SH-SY5Y (cell line): ENCODE measurements at regions not wholly inside any gene's neighbourhood (a gene's known extent, or its start where the extent isn't known, plus 50 kb on each side); places are given as distances from the start of the nearest gene placed in this dataset.

Experiments used
- GATA2 ChIP-seq: IDR thresholded peaks from 2 replicates; pipeline ENCODE4 v1.6.1; 2011; ENCODE audit warnings: mild to moderate bottlenecking, low read depth, low read length
- GATA3 ChIP-seq: IDR thresholded peaks from 2 replicates; pipeline ENCODE4 v1.6.1; 2011; ENCODE audit warnings: low read depth, mild to moderate bottlenecking, low read length, moderate library complexity

- TF ChIP-seq GATA2 (no peak), GATA3 (no peak)
Measured at GRCh38 chr20:39936401-39936800, 752.6 kb downstream of the MAFB start.
